ENCODE measurements at regions not wholly inside any gene's neighbourhood (a gene's known extent, or its start where the extent isn't known, plus 50 kb on each side); places are given as distances from the start of the nearest gene placed in this dataset.

GRCh38 chr20:52098186-52098585 lies 93.4 kb downstream of the ZFP64 start:
- Histone ChIP-seq H3K9me3 (no peaks in the 10 kb centered on the region), H3K27me3 (replicated peaks; ENCODE audit: insufficient read depth) (no peaks in the 10 kb centered on the region), H3K4me1 (ENCODE audit: control insufficient read depth in 1 of 2, low read depth in 2 of 2) (no peaks in the 10 kb centered on the region), H3K4me3 (no peak overlapping the region), H3K27ac (no peak overlapping the region), H3K36me3 (no peaks in the 10 kb centered on the region)
- TF ChIP-seq, protein P1, sequence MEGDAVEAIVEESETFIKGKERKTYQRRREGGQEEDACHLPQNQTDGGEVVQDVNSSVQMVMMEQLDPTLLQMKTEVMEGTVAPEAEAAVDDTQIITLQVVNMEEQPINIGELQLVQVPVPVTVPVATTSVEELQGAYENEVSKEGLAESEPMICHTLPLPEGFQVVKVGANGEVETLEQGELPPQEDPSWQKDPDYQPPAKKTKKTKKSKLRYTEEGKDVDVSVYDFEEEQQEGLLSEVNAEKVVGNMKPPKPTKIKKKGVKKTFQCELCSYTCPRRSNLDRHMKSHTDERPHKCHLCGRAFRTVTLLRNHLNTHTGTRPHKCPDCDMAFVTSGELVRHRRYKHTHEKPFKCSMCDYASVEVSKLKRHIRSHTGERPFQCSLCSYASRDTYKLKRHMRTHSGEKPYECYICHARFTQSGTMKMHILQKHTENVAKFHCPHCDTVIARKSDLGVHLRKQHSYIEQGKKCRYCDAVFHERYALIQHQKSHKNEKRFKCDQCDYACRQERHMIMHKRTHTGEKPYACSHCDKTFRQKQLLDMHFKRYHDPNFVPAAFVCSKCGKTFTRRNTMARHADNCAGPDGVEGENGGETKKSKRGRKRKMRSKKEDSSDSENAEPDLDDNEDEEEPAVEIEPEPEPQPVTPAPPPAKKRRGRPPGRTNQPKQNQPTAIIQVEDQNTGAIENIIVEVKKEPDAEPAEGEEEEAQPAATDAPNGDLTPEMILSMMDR (IDR thresholded peaks at IDR 0.05) = no peak
- ATAC-seq (ENCODE audit: insufficient number of reproducible peaks, low FRiP score, low read depth) (no peak), DNase-seq (ENCODE audit: low spot score) (no peak)

GRCh38 chr20:52096117-52096516 lies 95.5 kb downstream of the ZFP64 start:
- no peak for ATAC-seq (ENCODE audit: insufficient number of reproducible peaks, low FRiP score, low read depth)
- no peak for DNase-seq (ENCODE audit: low spot score)
- TF ChIP-seq, protein P1 (IDR thresholded peaks at IDR 0.05) = no peak
- Histone ChIP-seq H3K36me3 (no peaks in the 10 kb centered on the region), H3K27ac (no peak overlapping the region), H3K9me3 (no peaks in the 10 kb centered on the region), H3K4me1 (ENCODE audit: control insufficient read depth in 1 of 2, low read depth in 2 of 2) (no peaks in the 10 kb centered on the region), H3K4me3 (no peak overlapping the region), H3K27me3 (replicated peaks; ENCODE audit: insufficient read depth) (no peaks in the 10 kb centered on the region)

DNA sequence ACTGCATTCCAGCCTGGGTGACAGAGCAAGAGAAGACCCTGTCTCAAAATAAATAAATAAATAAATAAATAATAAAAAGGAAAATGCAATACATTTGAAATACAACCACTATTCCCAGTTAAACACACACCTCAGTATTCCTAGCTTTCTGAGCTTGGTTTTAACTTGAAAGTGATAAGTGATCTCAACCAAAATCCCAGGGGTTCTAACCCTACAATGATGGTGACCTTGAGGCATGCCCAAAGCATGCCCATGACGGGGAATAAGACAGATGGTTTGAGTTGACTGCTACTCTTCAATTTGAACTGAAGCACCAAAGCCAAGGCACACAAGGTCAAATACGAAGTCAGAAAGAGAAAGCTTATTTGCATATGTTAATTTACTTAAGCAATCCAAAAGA lies 96.9 kb downstream of the ZFP64 start:
- ATAC-seq (ENCODE audit: insufficient number of reproducible peaks, low FRiP score, low read depth) (no peak), DNase-seq (ENCODE audit: low spot score) (no peak)
- Histone ChIP-seq H3K4me3 (no peak overlapping the region), H3K27me3 (replicated peaks; ENCODE audit: insufficient read depth) (no peaks in the 10 kb centered on the region), H3K9me3 (no peaks in the 10 kb centered on the region), H3K4me1 (ENCODE audit: control insufficient read depth in 1 of 2, low read depth in 2 of 2) (no peaks in the 10 kb centered on the region), H3K27ac (no peak overlapping the region), H3K36me3 (no peaks in the 10 kb centered on the region)
- TF ChIP-seq, protein P1 (IDR thresholded peaks at IDR 0.05) = no peak

DNA sequence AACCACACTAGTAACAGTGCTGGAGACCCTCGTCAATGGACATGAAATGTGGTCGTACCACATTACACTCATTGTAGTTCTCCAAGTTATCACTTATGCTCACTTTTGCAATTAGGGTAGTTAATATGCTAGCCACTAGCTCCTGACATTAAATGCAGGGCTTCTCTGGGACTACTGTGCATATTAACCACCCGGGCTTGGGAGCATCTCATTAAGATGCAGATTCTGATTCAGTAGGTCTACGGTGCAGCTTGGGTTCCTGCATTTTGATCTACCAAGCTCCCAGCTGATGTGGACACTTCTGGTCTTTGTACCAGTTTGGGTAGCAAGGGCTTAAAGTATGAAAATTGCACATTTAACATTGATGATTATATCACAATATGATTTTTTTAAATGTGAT lies 98.0 kb downstream of the ZFP64 start:
- DNase-seq (ENCODE audit: low spot score) (no peak), ATAC-seq (ENCODE audit: insufficient number of reproducible peaks, low FRiP score, low read depth) (no peak)
- Histone ChIP-seq H3K27ac (no peak overlapping the region), H3K27me3 (replicated peaks; ENCODE audit: insufficient read depth) (no peaks in the 10 kb centered on the region), H3K36me3 (no peaks in the 10 kb centered on the region), H3K4me1 (ENCODE audit: control insufficient read depth in 1 of 2, low read depth in 2 of 2) (no peaks in the 10 kb centered on the region), H3K4me3 (no peak overlapping the region), H3K9me3 (no peaks in the 10 kb centered on the region)
- TF ChIP-seq, protein P1 (IDR thresholded peaks at IDR 0.05) = no peak

- Histone ChIP-seq H3K9me3 (peaks cover 10% of the 10 kb centered on the region), H3K4me1 (ENCODE audit: control insufficient read depth in 1 of 2, low read depth in 2 of 2) (no peaks in the 10 kb centered on the region), H3K4me3 (no peak overlapping the region), H3K27me3 (replicated peaks; ENCODE audit: insufficient read depth) (no peaks in the 10 kb centered on the region), H3K27ac (no peak overlapping the region), H3K36me3 (peaks cover 11% of the 10 kb centered on the region)
- ATAC-seq (ENCODE audit: insufficient number of reproducible peaks, low FRiP score, low read depth) = no peak
- DNase-seq (ENCODE audit: low spot score) = no peak
- TF ChIP-seq, protein P1 (IDR thresholded peaks at IDR 0.05) = no peak
Measured at GRCh38 chr20:52090035-52090434, 101.5 kb downstream of the ZFP64 start.

Data from thoracic aorta (tissue), 2 donors.